ENCODE measurements at regions not wholly inside any gene's neighbourhood (a gene's known extent, or its start where the extent isn't known, plus 50 kb on each side); places are given as distances from the start of the nearest gene placed in this dataset.

- H3K27ac ChIP-seq = no peak overlapping the region
- intact Hi-C loops (cut with DNase I; ENCODE audit: low total_unique reads) = no loop called here
- DNase-seq = no peak
- no peaks in the 10 kb centered on the region for H3K36me3 ChIP-seq
- WGBS, 5 donors = 76 to 84% (median 80%) methylated on average over 12 of the region's 12 CpGs
- peaks cover 0 to 37% (median 0%) of the 10 kb centered on the region in 7 donors for H3K27me3 ChIP-seq (replicated peaks in 1 of 7)
- H3K4me3 ChIP-seq = no peak overlapping the region
- TF ChIP-seq POLR2A (IDR thresholded peaks at IDR 0.05) (no peak), CTCF (IDR thresholded peaks at IDR 0.05 in 8 of 11, conservative IDR thresholded peaks at IDR 0.05 in 3 of 11) (no peak), POLR2AphosphoS5 (IDR thresholded peaks at IDR 0.05) (no peak)
- no peaks in the 10 kb centered on the region for H3K4me1 ChIP-seq
- no peaks in the 10 kb centered on the region for H3K9me3 ChIP-seq
These were observed 398.1 kb downstream of the MATN1 start for GRCh38 chr1:30325085-30325935.

- H3K4me1 ChIP-seq = no peaks in the 10 kb centered on the region
- H3K4me3 ChIP-seq = no peak overlapping the region
- peaks cover 0 to 37% (median 0%) of the 10 kb centered on the region in 7 donors for H3K27me3 ChIP-seq (replicated peaks in 1 of 7)
- H3K36me3 ChIP-seq = no peaks in the 10 kb centered on the region
- intact Hi-C loops (cut with DNase I; ENCODE audit: low total_unique reads) = no loop called here
- 71 to 77% (median 74%) methylated on average over 8 to 9 of the region's 9 CpGs for WGBS, 5 donors
- H3K9me3 ChIP-seq = no peaks in the 10 kb centered on the region
- TF ChIP-seq POLR2A (IDR thresholded peaks at IDR 0.05) = no peak
- TF ChIP-seq CTCF (IDR thresholded peaks at IDR 0.05 in 8 of 11, conservative IDR thresholded peaks at IDR 0.05 in 3 of 11) = no peak
- no peak for TF ChIP-seq POLR2AphosphoS5 (IDR thresholded peaks at IDR 0.05)
- DNase-seq = no peak
- H3K27ac ChIP-seq = no peak overlapping the region
These were observed 398.9 kb downstream of the MATN1 start for GRCh38 chr1:30324251-30325084.

- H3K9me3 ChIP-seq = no peaks in the 10 kb centered on the region
- intact Hi-C loops (cut with DNase I; ENCODE audit: low total_unique reads) = no loop called here
- 64 to 87% (median 73%) methylated on average over 4 to 5 of the region's 5 CpGs for whole genome bisulfite sequencing, 5 donors
These were observed 399.5 kb downstream of the MATN1 start for GRCh38 chr1:30323841-30324240.

More at GRCh38 chr1:30323841-30324240, 399.5 kb downstream of the MATN1 start:
- no peak overlapping the region for H3K27ac ChIP-seq
- no peaks in the 10 kb centered on the region for H3K4me1 ChIP-seq
- no peaks in the 10 kb centered on the region for H3K36me3 ChIP-seq
- H3K4me3 ChIP-seq = no peak overlapping the region
- DNase-seq = no peak
- no peak for TF ChIP-seq CTCF (IDR thresholded peaks at IDR 0.05 in 8 of 11, conservative IDR thresholded peaks at IDR 0.05 in 3 of 11)
- TF ChIP-seq POLR2AphosphoS5 (IDR thresholded peaks at IDR 0.05) = no peak
- no peak for TF ChIP-seq POLR2A (IDR thresholded peaks at IDR 0.05)
- peaks cover 0 to 43% (median 0%) of the 10 kb centered on the region in 7 donors for H3K27me3 ChIP-seq (replicated peaks in 1 of 7)

All from spleen (tissue), 11 donors.